ENCODE measurements at regions not wholly inside any gene's neighbourhood (a gene's known extent, or its start where the extent isn't known, plus 50 kb on each side); places are given as distances from the start of the nearest gene placed in this dataset.

DNA sequence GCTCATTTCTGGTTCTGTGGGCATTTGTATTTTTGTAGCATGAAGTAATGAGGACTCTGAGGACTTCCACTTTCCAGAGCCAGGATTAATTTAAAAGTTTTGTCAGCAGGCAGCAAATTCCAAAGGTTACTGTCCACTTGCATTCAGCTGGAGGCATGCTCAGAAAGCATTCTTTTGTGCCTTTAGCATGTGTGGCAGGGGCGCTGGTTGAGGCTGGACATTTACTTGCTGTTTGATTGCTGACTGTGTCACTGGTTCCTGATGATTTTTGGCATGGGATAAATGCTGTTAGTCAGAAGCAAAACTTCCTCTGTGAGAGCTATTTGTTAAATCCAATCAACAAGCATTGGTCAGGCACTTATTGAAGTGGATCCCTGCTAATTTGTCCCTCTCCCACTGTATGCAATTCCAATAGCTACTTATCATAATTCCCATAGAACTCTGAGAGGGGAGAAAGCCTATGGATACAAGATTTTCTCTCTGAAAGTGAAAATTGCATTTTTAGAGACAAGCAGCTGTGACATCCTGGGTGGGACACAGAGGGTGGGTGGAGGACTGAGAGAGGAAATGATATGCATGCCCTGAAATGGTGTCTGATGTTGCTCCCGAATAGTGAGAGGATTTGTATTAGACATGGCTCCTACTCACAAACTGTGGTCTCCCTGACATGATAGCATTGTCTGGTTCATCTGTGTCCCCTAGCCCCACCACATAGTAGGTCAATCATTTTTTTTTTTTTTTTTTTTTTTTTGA is 161.2 kb upstream of the WDR11 start:
- TF ChIP-seq, protein P1, sequence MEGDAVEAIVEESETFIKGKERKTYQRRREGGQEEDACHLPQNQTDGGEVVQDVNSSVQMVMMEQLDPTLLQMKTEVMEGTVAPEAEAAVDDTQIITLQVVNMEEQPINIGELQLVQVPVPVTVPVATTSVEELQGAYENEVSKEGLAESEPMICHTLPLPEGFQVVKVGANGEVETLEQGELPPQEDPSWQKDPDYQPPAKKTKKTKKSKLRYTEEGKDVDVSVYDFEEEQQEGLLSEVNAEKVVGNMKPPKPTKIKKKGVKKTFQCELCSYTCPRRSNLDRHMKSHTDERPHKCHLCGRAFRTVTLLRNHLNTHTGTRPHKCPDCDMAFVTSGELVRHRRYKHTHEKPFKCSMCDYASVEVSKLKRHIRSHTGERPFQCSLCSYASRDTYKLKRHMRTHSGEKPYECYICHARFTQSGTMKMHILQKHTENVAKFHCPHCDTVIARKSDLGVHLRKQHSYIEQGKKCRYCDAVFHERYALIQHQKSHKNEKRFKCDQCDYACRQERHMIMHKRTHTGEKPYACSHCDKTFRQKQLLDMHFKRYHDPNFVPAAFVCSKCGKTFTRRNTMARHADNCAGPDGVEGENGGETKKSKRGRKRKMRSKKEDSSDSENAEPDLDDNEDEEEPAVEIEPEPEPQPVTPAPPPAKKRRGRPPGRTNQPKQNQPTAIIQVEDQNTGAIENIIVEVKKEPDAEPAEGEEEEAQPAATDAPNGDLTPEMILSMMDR (CRISPR knock-in tag; IDR thresholded peaks at IDR 0.05): no peak
- TF ChIP-seq TMF1 (CRISPR knock-in tag; IDR thresholded peaks at IDR 0.05; ENCODE audit: low read depth) (no peak), RAD51 (IDR thresholded peaks at IDR 0.05; ENCODE audit: borderline replicate concordance) (no peak)
